ENCODE measurements at regions not wholly inside any gene's neighbourhood (a gene's known extent, or its start where the extent isn't known, plus 50 kb on each side); places are given as distances from the start of the nearest gene placed in this dataset.

DNA sequence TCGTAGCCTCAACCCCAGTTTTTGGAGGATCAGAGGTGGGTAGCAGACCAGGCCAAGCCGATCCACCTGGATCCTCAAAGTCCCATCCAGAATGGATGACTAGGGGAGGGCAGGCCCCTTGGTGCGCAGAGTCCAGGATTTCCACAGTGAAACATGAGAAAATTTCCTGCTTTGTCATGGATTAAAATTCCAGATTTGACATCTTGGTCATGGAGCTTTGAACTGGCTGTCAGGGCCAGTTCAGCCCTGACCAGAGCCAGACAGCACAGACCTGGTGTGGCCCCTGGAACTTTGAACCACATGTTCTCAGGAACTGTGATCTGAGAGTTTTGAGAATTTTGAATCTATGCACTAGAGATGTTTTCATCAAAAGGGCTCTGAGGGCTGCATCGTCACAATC is 177.5 kb downstream of the MN1 start:
- no peak overlapping the region for H3K18ac ChIP-seq (ENCODE audit: extremely low read depth, low read length)
- H3K23me2 ChIP-seq (ENCODE audit: low read depth, low read length), result no peaks in the 10 kb centered on the region
- H2BK15ac ChIP-seq (ENCODE audit: low read length), result no peak overlapping the region; the same call in 1 of the 2 replicates
- H3K79me1 ChIP-seq (ENCODE audit: low read depth, low read length), result no peaks in the 10 kb centered on the region
- 0 out of 2 replicates have a peak overlapping the region, but pooled peaks have one; percentile 30 for H2AK5ac ChIP-seq (ENCODE audit: low read depth, low read length)
- H3K27ac ChIP-seq (ENCODE audit: low read depth, low read length), result no peak overlapping the region
- no peaks in the 10 kb centered on the region for H3K79me2 ChIP-seq (ENCODE audit: control insufficient read depth in 1 of 2, insufficient read depth in 2 of 2, low read length in 2 of 2)
- no peak overlapping the region for H3K4me3 ChIP-seq (ENCODE audit: extremely low read depth in 1 of 4, insufficient read depth in 2 of 4, low read depth in 3 of 4, low read length in 4 of 4)
- WGBS, 2 experiments (ENCODE audit: extremely low coverage in 1 of 2, insufficient coverage in 1 of 2, insufficient read length in 1 of 2, insufficient replicate concordance in 2 of 2, low coverage in 1 of 2, low lambda C conversion rate in 2 of 2, missing lambda C conversion rate in 1 of 2), result 89% methylated on average over 4 of the region's 4 CpGs; no CpG with 5 or more reads in 1 of the 2 experiments
- H3K4me1 ChIP-seq (replicated peaks in 1 of 4; ENCODE audit: control insufficient read depth in 3 of 4, insufficient read depth in 4 of 4, low read length in 3 of 4), result peaks cover 0 to 5% (median 1%) of the 10 kb centered on the region in 4 experiments; a peak in 3 of 7 replicates
- H3K4me2 ChIP-seq (ENCODE audit: insufficient read depth in 1 of 2, low read depth in 2 of 2, low read length in 2 of 2), result no peak overlapping the region
- H3K14ac ChIP-seq (ENCODE audit: insufficient read length), result no peak overlapping the region
- ChIA-PET CTCF (ENCODE audit: partially characterized antibody) (interaction anchor here (0.8 kb wide), 1 partner anchor 60 kb away, joined by 3 read pairs; no protein-coding TSS in a partner anchor), POLR2A (ENCODE audit: partially characterized antibody) (interaction anchor here (0.9 kb wide), 1 partner anchor 11 kb away, joined by 3 read pairs; no protein-coding TSS in a partner anchor)
- H3K9ac ChIP-seq (replicated peaks in 1 of 4; ENCODE audit: extremely low read depth in 1 of 4, low read depth in 3 of 4, low read length in 3 of 4), result no peak overlapping the region
- DNase-seq (ENCODE audit: low read depth in 1 of 2, low spot score in 2 of 2), result no peak
- no peak overlapping the region for H3K4ac ChIP-seq (replicated peaks; ENCODE audit: insufficient read length, low read depth, low read length)
- no peak overlapping the region for H2BK20ac ChIP-seq (ENCODE audit: low read length)
- H2BK120ac ChIP-seq (replicated peaks; ENCODE audit: low read depth, low read length), result no peak overlapping the region
- H3K56ac ChIP-seq (replicated peaks; ENCODE audit: insufficient read length, low read depth, low read length), result no peak overlapping the region
- no peak for FAIRE-seq
- H3K9me3 ChIP-seq (ENCODE audit: insufficient read depth in 2 of 2, low read depth in 1 of 2, low read length in 1 of 2), result no peaks in the 10 kb centered on the region; a peak in 1 of 4 replicates
- H2BK5ac ChIP-seq (ENCODE audit: low read depth, low read length), result no peak overlapping the region
- no peak overlapping the region for H4K5ac ChIP-seq (ENCODE audit: insufficient read length, low read depth, low read length)
- H2AFZ ChIP-seq (ENCODE audit: low read length), result no peak overlapping the region
- H4K91ac ChIP-seq (replicated peaks; ENCODE audit: insufficient read length, low read length), result no peak overlapping the region
- H4K8ac ChIP-seq (ENCODE audit: extremely low read depth, insufficient read depth, low read length), result no peak overlapping the region; the same call in 1 of the 2 replicates
- H3K23ac ChIP-seq (ENCODE audit: insufficient read length), result no peak overlapping the region
- H4K20me1 ChIP-seq (replicated peaks in 1 of 2; ENCODE audit: control insufficient read depth in 1 of 2, insufficient read depth in 2 of 2, low read length in 2 of 2), result no peaks in the 10 kb centered on the region
- no peak overlapping the region for H2BK12ac ChIP-seq (ENCODE audit: low read depth, low read length)
- no peaks in the 10 kb centered on the region for H3K36me3 ChIP-seq (ENCODE audit: control insufficient read depth in 2 of 4, insufficient read depth in 4 of 4, low read length in 3 of 4)
- H3K27me3 ChIP-seq (replicated peaks in 1 of 4; ENCODE audit: control insufficient read depth in 3 of 4, extremely low read depth in 1 of 4, insufficient read depth in 3 of 4, low read length in 3 of 4), result no peaks in the 10 kb centered on the region
- TF ChIP-seq CBX8 (IDR thresholded peaks at IDR 0.05; ENCODE audit: borderline replicate concordance, low read depth, low read length), result no peak
- TF ChIP-seq NANOG (IDR thresholded peaks at IDR 0.05; ENCODE audit: insufficient read depth, low read depth, low read length, poor library complexity, severe bottlenecking), result no peak
- no peak for TF ChIP-seq POLR2A (IDR thresholded peaks at IDR 0.05; ENCODE audit: control extremely low read depth in 1 of 2, low read depth in 2 of 2, low read length in 2 of 2)
- TF ChIP-seq EZH2 (IDR thresholded peaks at IDR 0.05; ENCODE audit: low read depth, low read length, severe bottlenecking), result no peak
- TF ChIP-seq CEBPB (IDR thresholded peaks at IDR 0.05; ENCODE audit: low read depth, low read length), result no peak
- TF ChIP-seq TEAD4 (IDR thresholded peaks at IDR 0.05; ENCODE audit: low read depth, low read length), result no peak
- TF ChIP-seq PHF8 (conservative IDR thresholded peaks at IDR 0.05; ENCODE audit: low read depth, low read length), result no peak
- TF ChIP-seq, protein P1, sequence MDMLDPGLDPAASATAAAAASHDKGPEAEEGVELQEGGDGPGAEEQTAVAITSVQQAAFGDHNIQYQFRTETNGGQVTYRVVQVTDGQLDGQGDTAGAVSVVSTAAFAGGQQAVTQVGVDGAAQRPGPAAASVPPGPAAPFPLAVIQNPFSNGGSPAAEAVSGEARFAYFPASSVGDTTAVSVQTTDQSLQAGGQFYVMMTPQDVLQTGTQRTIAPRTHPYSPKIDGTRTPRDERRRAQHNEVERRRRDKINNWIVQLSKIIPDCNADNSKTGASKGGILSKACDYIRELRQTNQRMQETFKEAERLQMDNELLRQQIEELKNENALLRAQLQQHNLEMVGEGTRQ (IDR thresholded peaks at IDR 0.05; ENCODE audit: low read length), result no peak
- no peak for TF ChIP-seq CBX5 (IDR thresholded peaks at IDR 0.05; ENCODE audit: low read depth, low read length)
- no peak for TF ChIP-seq RFX5 (IDR thresholded peaks at IDR 0.05; ENCODE audit: borderline replicate concordance, low read depth, low read length)
- TF ChIP-seq ZNF274 (IDR thresholded peaks at IDR 0.05; ENCODE audit: borderline replicate concordance, extremely low read depth, low read length), result no peak
- TF ChIP-seq CREB1 (IDR thresholded peaks at IDR 0.05), result no peak
- no peak for TF ChIP-seq ASH2L (IDR thresholded peaks at IDR 0.05; ENCODE audit: low read length)
- TF ChIP-seq FOSL1 (IDR thresholded peaks at IDR 0.05; ENCODE audit: insufficient read depth, low read depth, low read length), result no peak
- TF ChIP-seq SP2 (IDR thresholded peaks at IDR 0.05; ENCODE audit: low read length), result no peak

All from H1 (cell line).